OCI-LY1 (cell line): ENCODE measurements at regions not wholly inside any gene's neighbourhood (a gene's known extent, or its start where the extent isn't known, plus 50 kb on each side); places are given as distances from the start of the nearest gene placed in this dataset.

Source experiments
- H2AFZ ChIP-seq: fragments of 200-600 bp; sonication (generic), shearing (Covaris generic); 2 replicates; pipeline ENCODE4 v1.6.0; 2014; ENCODE audit warnings: antibody characterized with exemption, mild to moderate bottlenecking, low read length
- H3F3A ChIP-seq: fragments of 200-600 bp; sonication (generic), shearing (Covaris generic); 2 replicates; pipeline ENCODE4 v1.6.0; 2014; ENCODE audit warnings: mild to moderate bottlenecking, antibody characterized with exemption, low read length, moderate library complexity; ENCODE audit not compliant: insufficient read depth
- H3K27ac ChIP-seq: fragments of 200-600 bp; sonication (generic); 2 replicates; pipeline ENCODE4 v1.5.1; 2014; ENCODE audit warnings: low read length, mixed run types, mild to moderate bottlenecking, low read depth; ENCODE audit not compliant: poor library complexity, severe bottlenecking
- H3K27me3 ChIP-seq: fragments of 200-600 bp; sonication (generic); 2 replicates; pipeline ENCODE4 v1.6.0; 2014; ENCODE audit warnings: antibody characterized with exemption, mild to moderate bottlenecking, low read length, moderate library complexity; ENCODE audit not compliant: insufficient read depth
- H3K36me3 ChIP-seq: fragments of 200-600 bp; sonication (generic); 2 replicates; pipeline ENCODE4 v1.6.1; 2014; ENCODE audit warnings: mild to moderate bottlenecking, antibody characterized with exemption, low read length, moderate library complexity, mixed read lengths; ENCODE audit not compliant: insufficient read depth
- H3K4me1 ChIP-seq: fragments of 200-600 bp; sonication (generic); 2 replicates; pipeline ENCODE4 v1.5.1; 2014; ENCODE audit warnings: mild to moderate bottlenecking, low read length, moderate library complexity; ENCODE audit not compliant: insufficient read depth, severe bottlenecking
- H3K4me2 ChIP-seq: fragments of 200-600 bp; sonication (generic), shearing (Covaris generic); 2 replicates; pipeline ENCODE4 v1.6.1; 2014; ENCODE audit warnings: low read length
- H3K4me3 ChIP-seq: fragments of 200-600 bp; sonication (generic); 2 replicates; pipeline ENCODE4 v1.5.1; 2014; ENCODE audit warnings: low read length, low read depth, mild to moderate bottlenecking, mixed read lengths; ENCODE audit not compliant: poor library complexity, severe bottlenecking
- H3K79me2 ChIP-seq: fragments of 200-600 bp; shearing (Covaris generic); 2 replicates; pipeline ENCODE4 v1.6.1; 2016; ENCODE audit warnings: mixed run types, low read length, mixed read lengths; ENCODE audit not compliant: insufficient read depth
- H3K9ac ChIP-seq: fragments of 200-600 bp; sonication (generic), shearing (Covaris generic); 2 replicates; pipeline ENCODE4 v1.6.1; 2014; ENCODE audit warnings: mild to moderate bottlenecking, low read length, mixed read lengths
- H3K9me2 ChIP-seq: fragments of 200-600 bp; sonication (generic), shearing (Covaris generic); 2 replicates; pipeline ENCODE4 v1.6.1; 2014; ENCODE audit warnings: low read depth, mild to moderate bottlenecking, low read length, mixed read lengths
- H3K9me3 ChIP-seq: fragments of 200-600 bp; shearing (Covaris generic); 2 replicates; pipeline ENCODE4 v1.6.1; 2014; ENCODE audit warnings: low read length, mixed read lengths
- H4K20me1 ChIP-seq: fragments of 200-600 bp; sonication (generic), shearing (Covaris generic); 2 replicates; pipeline ENCODE4 v1.6.0; 2016; ENCODE audit warnings: mild to moderate bottlenecking, low read length; ENCODE audit not compliant: insufficient read depth
- CTCF ChIP-seq: fragments of 200-600 bp; sonication (generic), shearing (Covaris generic); IDR thresholded peaks from 2 replicates; pipeline ENCODE4 v1.5.1; 2017; ENCODE audit warnings: mild to moderate bottlenecking, antibody characterized with exemption, low read length, moderate library complexity, mixed read lengths
- EZH2 ChIP-seq: fragments of 200-600 bp; sonication (generic), shearing (Covaris generic); IDR thresholded peaks from 2 replicates; pipeline ENCODE4 v1.8.0; 2017; ENCODE audit warnings: borderline replicate concordance, mixed run types, mild to moderate bottlenecking, antibody characterized with exemption, low read length, moderate library complexity, mixed read lengths

- H3K4me2 ChIP-seq: no peak overlapping the region
- TF ChIP-seq EZH2 (no peak), CTCF (no peak)
- no peak overlapping the region for H2AFZ ChIP-seq
- no peaks in the 10 kb centered on the region for H3K27me3 ChIP-seq
- no peaks in the 10 kb centered on the region for H3F3A ChIP-seq
- H3K9me2 ChIP-seq: no peaks in the 10 kb centered on the region
- no peak overlapping the region for H3K27ac ChIP-seq
- H3K4me3 ChIP-seq: no peak overlapping the region
- H3K4me1 ChIP-seq: peaks cover 8% of the 10 kb centered on the region
- H3K79me2 ChIP-seq: no peaks in the 10 kb centered on the region
- H3K9me3 ChIP-seq: no peaks in the 10 kb centered on the region
- H4K20me1 ChIP-seq: no peaks in the 10 kb centered on the region
- no peaks in the 10 kb centered on the region; the same call in 1 of the 2 replicates for H3K36me3 ChIP-seq
- no peak overlapping the region for H3K9ac ChIP-seq
Observed at GRCh38 chr15:38168467-38169070, 84.1 kb upstream of the SPRED1 start.

GRCh38 chr15:38171973-38172372, 80.7 kb upstream of the SPRED1 start:
- Histone ChIP-seq H3K27ac (no peak overlapping the region), H3K36me3 (no peaks in the 10 kb centered on the region; the same call in 1 of the 2 replicates), H3K9ac (no peak overlapping the region), H3K27me3 (no peaks in the 10 kb centered on the region), H3K4me1 (peaks cover 8% of the 10 kb centered on the region), H3F3A (no peaks in the 10 kb centered on the region), H3K4me2 (no peak overlapping the region), H3K9me3 (no peaks in the 10 kb centered on the region), H2AFZ (no peak overlapping the region), H3K4me3 (no peak overlapping the region), H4K20me1 (no peaks in the 10 kb centered on the region), H3K79me2 (no peaks in the 10 kb centered on the region), H3K9me2 (no peaks in the 10 kb centered on the region)
- TF ChIP-seq EZH2 (no peak), CTCF (no peak)

GRCh38 chr15:38174691-38175090, 77.9 kb upstream of the SPRED1 start:
- TF ChIP-seq EZH2: no peak
- TF ChIP-seq CTCF: no peak
- H3K4me3 ChIP-seq: no peak overlapping the region
- no peaks in the 10 kb centered on the region for H4K20me1 ChIP-seq
- H3K9me2 ChIP-seq: no peaks in the 10 kb centered on the region
- H3K9me3 ChIP-seq: no peaks in the 10 kb centered on the region
- H3K4me2 ChIP-seq: no peak overlapping the region
- no peaks in the 10 kb centered on the region for H3K4me1 ChIP-seq
- H2AFZ ChIP-seq: no peak overlapping the region
- no peaks in the 10 kb centered on the region for H3K27me3 ChIP-seq
- no peaks in the 10 kb centered on the region for H3K79me2 ChIP-seq
- no peaks in the 10 kb centered on the region for H3F3A ChIP-seq
- H3K9ac ChIP-seq: no peak overlapping the region
- H3K36me3 ChIP-seq: no peaks in the 10 kb centered on the region; the same call in 1 of the 2 replicates
- H3K27ac ChIP-seq: no peak overlapping the region
